DND-41 (cell line): ENCODE measurements at regions not wholly inside any gene's neighbourhood (a gene's known extent, or its start where the extent isn't known, plus 50 kb on each side); places are given as distances from the start of the nearest gene placed in this dataset.
A peak's percentile ranks its signal among the peaks of the same experiment; 100 is the strongest.

Source experiments
- ATAC-seq: fragments of 200-7000 bp; cut with Tn5 transposase; 3 replicates; pipeline ENCODE4 v1.9.1; 2021; ENCODE audit warnings: low read depth; ENCODE audit not compliant: insufficient read depth
- DNase-seq: peaks from one replicate; pipeline ENCODE4 v3.0.0-alpha.2; 2020
- H2AFZ ChIP-seq: 2 replicates; pipeline ENCODE4 v1.6.0; 2012; ENCODE audit warnings: low read depth, low read length
- H3K27ac ChIP-seq: 2 replicates; pipeline ENCODE4 v1.5.1; 2012; ENCODE audit warnings: low read length, inconsistent platforms
- H3K27me3 ChIP-seq: fragments of 200-600 bp; sonication (generic); 2 replicates; pipeline ENCODE4 v1.6.0; 2012; ENCODE audit warnings: low read length, mild to moderate bottlenecking, inconsistent platforms; ENCODE audit not compliant: insufficient read depth, poor library complexity
- H3K36me3 ChIP-seq: 2 replicates; pipeline ENCODE4 v1.5.1; 2012; ENCODE audit warnings: low read length, inconsistent platforms; ENCODE audit not compliant: insufficient read depth
- H3K4me1 ChIP-seq: 2 replicates; pipeline ENCODE4 v1.5.1; 2012; ENCODE audit warnings: mild to moderate bottlenecking, low read length; ENCODE audit not compliant: insufficient read depth
- H3K4me2 ChIP-seq: 2 replicates; pipeline ENCODE4 v1.6.0; 2012; ENCODE audit warnings: mild to moderate bottlenecking, moderate library complexity, low read length, inconsistent platforms; ENCODE audit not compliant: insufficient read depth
- H3K4me3 ChIP-seq, 2 experiments: fragments of 200-600 bp in 1 of 2; shearing (Covaris generic) in 1 of 2; 2 replicates each; pipeline ENCODE4 v1.5.1; 2012 to 2016; ENCODE audit warnings: inconsistent platforms in 2 of 2, low read length in 2 of 2, mild to moderate bottlenecking in 2 of 2, low read depth in 1 of 2, moderate library complexity in 1 of 2
- H3K79me2 ChIP-seq: 2 replicates; pipeline ENCODE4 v1.6.0; 2012; ENCODE audit warnings: low read length, inconsistent platforms; ENCODE audit not compliant: insufficient read depth
- H3K9ac ChIP-seq: 2 replicates; pipeline ENCODE4 v1.6.0; 2012; ENCODE audit warnings: low read depth, mild to moderate bottlenecking, inconsistent platforms, low read length, moderate library complexity
- H3K9me3 ChIP-seq: 2 replicates; pipeline ENCODE4 v1.5.1; 2012; ENCODE audit warnings: low read length, moderate library complexity, mild to moderate bottlenecking, inconsistent platforms; ENCODE audit not compliant: insufficient read depth, severe bottlenecking
- H4K20me1 ChIP-seq: 2 replicates; pipeline ENCODE4 v1.6.0; 2012; ENCODE audit warnings: low read length; ENCODE audit not compliant: insufficient read depth
- CTCF ChIP-seq: IDR thresholded peaks from 2 replicates; pipeline ENCODE4 v1.5.1; 2012; ENCODE audit warnings: borderline replicate concordance, low read length, moderate library complexity, mild to moderate bottlenecking; ENCODE audit not compliant: poor library complexity, severe bottlenecking; ENCODE audit errors: extremely low read depth
- EZH2 ChIP-seq: IDR thresholded peaks from 3 replicates; pipeline ENCODE4 v1.6.1; 2012; ENCODE audit warnings: borderline replicate concordance, low read depth, mild to moderate bottlenecking, moderate library complexity, low read length, inconsistent platforms; ENCODE audit not compliant: severe bottlenecking

- H3K9me3 ChIP-seq = peaks cover 18% of the 10 kb centered on the region
- H3K4me1 ChIP-seq = peaks cover 43% of the 10 kb centered on the region
- ATAC-seq = no peak
- no peaks in the 10 kb centered on the region for H4K20me1 ChIP-seq
- H3K27me3 ChIP-seq = no peaks in the 10 kb centered on the region
- H3K79me2 ChIP-seq = no peaks in the 10 kb centered on the region
- no peak for DNase-seq
- H3K27ac ChIP-seq = peak overlapping the region; percentile 31; the same call in 1 of the 2 replicates
- H3K36me3 ChIP-seq = no peaks in the 10 kb centered on the region
- TF ChIP-seq EZH2 (no peak), CTCF (no peak)
- no peak overlapping the region for H3K4me3 ChIP-seq
- no peak overlapping the region for H3K9ac ChIP-seq
- H3K4me2 ChIP-seq = no peak overlapping the region
- H2AFZ ChIP-seq = no peak overlapping the region
Observed at GRCh38 chr2:43171789-43172188, 54.6 kb downstream of the ZFP36L2 start.

GRCh38 chr2:43170405-43171105, 55.9 kb downstream of the ZFP36L2 start:
- Histone ChIP-seq H4K20me1 (no peaks in the 10 kb centered on the region), H3K36me3 (no peaks in the 10 kb centered on the region), H3K27me3 (no peaks in the 10 kb centered on the region), H3K79me2 (no peaks in the 10 kb centered on the region), H3K9me3 (peaks cover 14% of the 10 kb centered on the region), H3K4me2 (no peak overlapping the region), H3K4me3 (no peak overlapping the region), H2AFZ (no peak overlapping the region), H3K27ac (peak overlapping the region; percentile 61), H3K4me1 (peaks cover 47% of the 10 kb centered on the region), H3K9ac (no peak overlapping the region)
- ATAC-seq (no peak; the same call in 2 of the 3 replicates), DNase-seq (no peak)
- TF ChIP-seq CTCF (no peak), EZH2 (no peak)

GRCh38 chr2:43169987-43170386, 56.4 kb downstream of the ZFP36L2 start:
- H3K79me2 ChIP-seq = no peaks in the 10 kb centered on the region
- peaks cover 8% of the 10 kb centered on the region for H3K9me3 ChIP-seq
- TF ChIP-seq EZH2 (no peak), CTCF (peak; percentile 77)
- H3K9ac ChIP-seq = peak overlapping the region; percentile 17; the same call in 1 of the 2 replicates
- no peak overlapping the region; the same call in 1 of the 2 replicates for H3K4me2 ChIP-seq
- DNase-seq = peak; percentile 73
- H2AFZ ChIP-seq = no peak overlapping the region
- peaks cover 51% of the 10 kb centered on the region for H3K4me1 ChIP-seq
- H3K36me3 ChIP-seq = no peaks in the 10 kb centered on the region
- H3K27ac ChIP-seq = peak overlapping the region; percentile 61
- ATAC-seq = peak; percentile 66
- H3K4me3 ChIP-seq = no peak overlapping the region
- H3K27me3 ChIP-seq = no peaks in the 10 kb centered on the region
- H4K20me1 ChIP-seq = no peaks in the 10 kb centered on the region
